ENCODE measurements at regions not wholly inside any gene's neighbourhood (a gene's known extent, or its start where the extent isn't known, plus 50 kb on each side); places are given as distances from the start of the nearest gene placed in this dataset.

GRCh38 chr18:37691162-37691561, 125.6 kb upstream of the CELF4 start:
- TF ChIP-seq CTCF (IDR thresholded peaks at IDR 0.05): no peak
- TF ChIP-seq POLR2A (IDR thresholded peaks at IDR 0.05): no peak

GRCh38 chr18:37689841-37690240, 124.2 kb upstream of the CELF4 start:
- no peak overlapping the region for H3K4me3 ChIP-seq
- no peaks in the 10 kb centered on the region for H3K36me3 ChIP-seq
- H3K27ac ChIP-seq: no peak overlapping the region
- no peak for TF ChIP-seq CTCF (IDR thresholded peaks at IDR 0.05)
- TF ChIP-seq POLR2A (IDR thresholded peaks at IDR 0.05): no peak
- no peaks in the 10 kb centered on the region for H3K4me1 ChIP-seq
- WGBS, 4 donors: 41 to 99% (median 98%) methylated on average over 1 of the region's 1 CpG
- H3K9me3 ChIP-seq: no peaks in the 10 kb centered on the region
- DNase-seq (no peak), ATAC-seq (no peak)
- intact Hi-C loops (cut with DNase I): loop anchor here in 2 of 10 donors (5.0 to 10.0 kb wide), 3 partner anchors 32 to 65 kb away; no protein-coding TSS in a partner anchor
- H3K27me3 ChIP-seq: no peaks in the 10 kb centered on the region

More at GRCh38 chr18:37691162-37691561, 125.6 kb upstream of the CELF4 start:
- ATAC-seq: no peak
- DNase-seq: no peak
- H3K27ac ChIP-seq: no peak overlapping the region
- WGBS, 4 donors: 55 to 71% (median 60%) methylated on average over 1 of the region's 1 CpG
- H3K4me1 ChIP-seq: no peaks in the 10 kb centered on the region
- no peak overlapping the region for H3K4me3 ChIP-seq
- H3K36me3 ChIP-seq: no peaks in the 10 kb centered on the region
- no peaks in the 10 kb centered on the region for H3K9me3 ChIP-seq
- no peaks in the 10 kb centered on the region for H3K27me3 ChIP-seq
- intact Hi-C loops (cut with DNase I): loop anchor here in 1 of 10 donors (10.0 kb wide), 1 partner anchor 64 kb away; no protein-coding TSS in a partner anchor

- peaks cover 0 to 8% (median 0%) of the 10 kb centered on the region in 9 donors for H3K27me3 ChIP-seq
- H3K4me3 ChIP-seq: no peak overlapping the region
- TF ChIP-seq POLR2A (IDR thresholded peaks at IDR 0.05): no peak
- TF ChIP-seq CTCF (IDR thresholded peaks at IDR 0.05): no peak
- H3K4me1 ChIP-seq: no peaks in the 10 kb centered on the region
- ATAC-seq (no peak), DNase-seq (no peak)
- intact Hi-C loops (cut with DNase I): loop anchor here in 1 of 10 donors (10.0 kb wide), 1 partner anchor 60 kb away; no protein-coding TSS in a partner anchor
- no peak overlapping the region for H3K27ac ChIP-seq
- no peaks in the 10 kb centered on the region for H3K9me3 ChIP-seq
- 51 to 66% (median 64%) methylated on average over 3 of the region's 3 CpGs for WGBS, 4 donors
- no peaks in the 10 kb centered on the region for H3K36me3 ChIP-seq
These were observed 119.0 kb upstream of the CELF4 start for GRCh38 chr18:37684590-37684989.

- H3K27me3 ChIP-seq: peaks cover 0 to 8% (median 0%) of the 10 kb centered on the region in 9 donors
- no peaks in the 10 kb centered on the region for H3K4me1 ChIP-seq
- no peaks in the 10 kb centered on the region for H3K36me3 ChIP-seq
- no peak overlapping the region for H3K4me3 ChIP-seq
- WGBS, 4 donors: 83 to 88% (median 86%) methylated on average over 5 of the region's 5 CpGs
- no peak for ATAC-seq
- no peak for DNase-seq
- H3K27ac ChIP-seq: no peak overlapping the region
- TF ChIP-seq CTCF (IDR thresholded peaks at IDR 0.05) (no peak), POLR2A (IDR thresholded peaks at IDR 0.05) (no peak)
- intact Hi-C loops (cut with DNase I): loop anchor here in 1 of 10 donors (10.0 kb wide), 1 partner anchor 59 kb away; no protein-coding TSS in a partner anchor
- no peaks in the 10 kb centered on the region for H3K9me3 ChIP-seq
These were observed 118.6 kb upstream of the CELF4 start for GRCh38 chr18:37684183-37684582.
